ENCODE measurements at regions not wholly inside any gene's neighbourhood (a gene's known extent, or its start where the extent isn't known, plus 50 kb on each side); places are given as distances from the start of the nearest gene placed in this dataset.
A peak's percentile ranks its signal among the peaks of the same experiment; 100 is the strongest.
"Not testable (repeated sequence)": the region's sequence is repeated elsewhere in the genome, so short reads cannot be mapped to it uniquely, and the experiment has no call there.

DNA sequence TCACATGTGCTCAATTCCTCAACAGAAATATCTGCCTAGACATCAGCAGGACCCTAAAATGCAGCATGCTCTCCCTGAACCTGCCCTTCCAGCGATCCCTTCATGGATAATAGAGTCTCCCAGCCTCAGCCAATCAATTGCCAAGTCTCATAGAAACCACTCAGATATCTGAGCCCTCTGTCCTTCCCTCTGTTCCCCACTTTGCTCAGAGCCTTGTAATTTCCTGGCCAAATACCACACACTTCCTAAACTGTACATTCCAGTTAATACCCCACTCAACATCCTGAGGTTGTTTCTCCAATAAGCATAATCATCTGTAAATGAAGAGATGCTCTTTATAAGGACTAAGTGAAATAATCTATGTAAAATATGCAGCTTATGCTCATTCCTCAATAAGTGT lies 59.3 kb upstream of the PTGFRN start:
- no peak for DNase-seq

DNA sequence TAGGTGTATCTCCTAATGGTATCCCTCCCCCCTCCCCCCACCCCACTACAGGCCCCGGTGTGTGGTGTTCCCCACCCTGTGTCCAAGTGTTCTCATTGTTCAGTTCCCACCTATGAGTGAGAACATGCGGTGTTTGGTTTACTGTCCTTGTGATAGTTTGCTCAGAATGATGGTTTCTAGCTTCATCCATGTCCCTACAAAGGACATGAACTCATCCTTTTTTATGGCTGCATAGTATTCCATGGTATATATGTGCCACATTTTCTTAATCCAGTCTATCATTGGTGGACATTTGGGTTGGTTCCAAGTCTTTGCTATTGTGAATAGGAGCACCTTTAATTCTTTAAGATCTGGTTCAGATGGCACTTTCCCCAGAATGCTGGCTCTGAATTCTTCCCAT lies 58.5 kb upstream of the PTGFRN start:
- not testable (repeated sequence) for DNase-seq

DNA sequence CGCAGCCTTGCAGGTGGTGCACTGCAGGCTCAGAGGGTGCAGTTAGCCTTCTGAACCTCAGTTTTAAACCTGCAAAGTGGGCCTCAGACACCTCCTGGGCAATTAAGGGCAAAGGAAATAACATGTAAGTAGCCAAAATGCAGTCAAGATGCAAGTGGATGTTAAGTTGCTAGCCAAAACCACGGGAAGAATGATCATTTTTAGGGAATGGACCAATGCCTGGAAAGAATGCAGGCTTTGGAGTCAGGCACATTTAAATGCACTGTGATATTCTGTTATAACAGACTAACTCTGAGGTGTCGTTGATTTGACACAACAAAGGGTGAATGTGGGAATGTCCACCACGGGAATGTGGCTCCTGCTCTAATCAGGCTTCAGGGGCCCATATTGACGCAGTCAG lies 57.9 kb upstream of the PTGFRN start:
- DNase-seq = no peak

DNA sequence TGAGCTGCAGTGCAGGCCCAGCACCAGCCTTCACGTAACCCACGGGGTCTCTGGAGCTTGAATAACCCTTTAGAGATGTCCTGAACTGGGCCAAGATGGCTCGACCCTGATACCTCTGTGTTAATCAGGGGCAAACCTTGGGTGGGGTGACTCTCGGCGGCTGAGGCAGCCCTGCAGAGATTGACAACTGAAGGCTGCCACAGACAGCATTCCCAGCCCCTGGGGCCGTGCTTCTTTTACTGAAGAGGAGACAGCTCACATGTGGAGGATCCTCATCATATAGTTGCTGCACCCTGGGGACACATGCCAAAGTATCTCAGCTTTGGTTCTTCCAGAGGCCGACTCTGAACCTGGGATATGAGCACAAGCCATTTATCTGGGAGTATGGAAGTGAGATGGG lies 57.3 kb upstream of the PTGFRN start:
- DNase-seq = no peak

DNA sequence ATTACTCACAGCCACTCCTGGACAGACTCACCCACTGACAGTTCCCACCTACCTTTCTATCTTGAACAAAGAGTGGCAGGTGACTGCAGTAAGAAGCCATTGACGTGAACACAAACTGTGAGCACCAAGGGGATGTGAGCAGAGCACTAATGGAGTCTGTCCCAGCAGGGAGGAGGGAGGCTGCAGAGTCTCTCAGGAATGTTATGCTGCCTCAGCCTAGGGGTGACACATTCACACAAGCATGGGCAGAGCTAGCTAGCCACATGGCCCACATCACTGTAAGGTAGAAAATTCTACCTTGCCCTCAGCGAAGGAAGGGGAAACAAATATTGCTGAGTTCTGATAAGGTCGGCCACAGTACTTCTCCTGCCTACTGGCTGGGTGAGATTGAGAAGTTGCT lies 56.8 kb upstream of the PTGFRN start:
- DNase-seq = no peak

DNA sequence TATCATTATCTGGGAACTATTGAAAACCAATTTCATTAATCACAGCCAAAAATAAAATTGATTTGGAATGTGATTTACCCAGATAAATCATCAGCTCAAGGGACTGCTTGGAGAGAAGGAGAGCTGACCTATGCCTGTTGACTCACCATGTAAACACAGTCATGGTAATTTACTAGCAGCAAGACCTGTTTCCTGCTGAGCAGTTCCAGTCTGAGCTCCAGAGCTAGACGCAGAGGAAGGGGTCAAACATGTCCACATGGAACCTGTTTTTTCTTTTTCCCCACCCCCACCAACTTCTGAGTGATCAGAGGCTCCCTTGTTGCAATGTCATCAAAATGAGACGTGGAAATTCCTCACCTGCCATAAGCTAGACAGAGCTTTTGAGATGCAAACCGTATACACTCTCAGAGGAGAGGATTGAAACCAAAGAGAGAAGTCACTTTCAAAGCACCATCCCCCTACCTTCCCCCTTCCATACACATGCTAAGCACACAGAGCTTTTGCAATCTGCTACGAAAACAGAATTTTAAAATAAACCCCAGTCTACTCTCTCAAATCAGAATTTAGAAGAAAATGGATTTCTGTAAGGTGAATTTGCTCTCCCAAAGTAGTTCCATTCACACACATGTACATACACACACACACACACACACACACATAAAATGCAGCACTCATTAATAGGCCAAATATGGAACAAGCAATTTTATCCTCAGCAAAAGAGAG lies 55.9 kb upstream of the PTGFRN start:
- peak in 1 of 56 donors; percentile 13 for DNase-seq

DNA sequence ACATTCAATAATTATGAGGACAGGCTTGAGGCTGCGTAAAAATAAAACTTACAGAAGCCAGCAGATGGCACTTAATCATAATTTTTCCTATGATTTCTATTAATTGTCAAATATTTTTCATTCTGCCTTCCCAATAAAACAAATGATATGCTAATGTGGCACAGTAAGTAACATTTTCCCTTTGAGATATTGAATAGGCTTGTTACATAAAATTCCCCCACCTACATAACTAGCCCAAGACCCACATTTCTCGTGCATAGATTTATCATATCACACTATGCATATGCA lies 55.4 kb upstream of the PTGFRN start:
- DNase-seq = no peak

DNA sequence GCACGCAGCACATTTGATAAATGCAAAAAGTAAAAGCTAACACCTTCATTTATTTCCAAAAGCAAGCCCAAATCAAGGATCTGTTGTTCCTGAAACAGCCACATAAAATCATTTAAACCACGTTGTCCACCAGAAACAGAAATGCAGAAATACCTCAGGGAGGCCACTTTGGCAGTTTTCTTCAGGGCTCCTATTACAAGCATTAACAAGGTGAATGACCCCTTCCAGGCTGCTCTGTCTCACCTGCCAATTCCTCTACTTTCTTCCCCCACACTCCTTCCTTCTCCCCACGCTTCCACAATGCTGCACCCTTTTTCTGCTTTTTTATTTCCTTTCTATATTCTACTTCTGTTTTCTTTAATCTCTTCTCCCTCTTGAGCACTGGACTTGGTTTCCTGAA lies 55.0 kb upstream of the PTGFRN start:
- DNase-seq = no peak

DNA sequence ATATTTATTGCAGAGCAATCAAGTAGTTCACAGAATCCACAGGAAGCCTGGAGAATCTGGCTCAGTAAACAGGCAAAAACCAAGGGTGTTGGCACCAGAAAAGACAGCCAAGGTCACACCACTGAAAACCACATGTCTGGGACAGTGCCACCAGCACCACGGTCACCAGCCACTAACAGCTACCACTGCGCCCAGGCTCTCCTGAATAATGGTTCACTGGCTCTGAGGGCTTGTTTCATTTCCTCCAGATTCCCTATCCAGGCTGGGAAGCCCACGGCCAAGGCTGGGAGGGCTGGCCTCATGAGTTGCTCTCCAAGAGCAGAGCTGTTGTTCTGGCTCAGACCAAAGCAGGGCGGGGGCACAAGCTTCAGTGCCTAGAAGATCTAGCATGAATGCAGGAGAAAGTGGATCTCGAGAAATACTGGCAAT lies 54.5 kb upstream of the PTGFRN start:
- peak in 25 of 56 donors; percentile 6 to 53 (median 23) for DNase-seq

DNA sequence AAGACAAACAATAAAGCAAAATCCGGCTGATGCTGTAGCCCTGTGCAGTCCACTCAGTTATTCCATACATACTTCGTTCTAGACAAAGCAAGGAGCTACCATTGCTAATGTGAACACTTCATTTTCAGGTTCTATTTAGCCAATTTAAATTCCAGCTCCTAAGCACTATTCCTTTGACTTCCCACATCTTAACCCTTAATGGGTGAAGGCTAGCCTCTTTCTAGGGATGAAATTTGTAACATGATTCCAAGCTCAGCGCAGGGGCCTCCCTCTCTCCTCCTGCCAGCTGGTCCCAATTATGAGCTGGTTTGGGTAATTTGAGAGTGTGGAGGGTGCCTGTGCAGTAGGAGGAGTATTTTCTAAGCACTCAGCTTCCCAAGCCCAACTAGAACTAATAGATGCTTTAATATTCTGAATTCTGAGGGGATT lies 53.9 kb upstream of the PTGFRN start:
- no peak for DNase-seq

DNA sequence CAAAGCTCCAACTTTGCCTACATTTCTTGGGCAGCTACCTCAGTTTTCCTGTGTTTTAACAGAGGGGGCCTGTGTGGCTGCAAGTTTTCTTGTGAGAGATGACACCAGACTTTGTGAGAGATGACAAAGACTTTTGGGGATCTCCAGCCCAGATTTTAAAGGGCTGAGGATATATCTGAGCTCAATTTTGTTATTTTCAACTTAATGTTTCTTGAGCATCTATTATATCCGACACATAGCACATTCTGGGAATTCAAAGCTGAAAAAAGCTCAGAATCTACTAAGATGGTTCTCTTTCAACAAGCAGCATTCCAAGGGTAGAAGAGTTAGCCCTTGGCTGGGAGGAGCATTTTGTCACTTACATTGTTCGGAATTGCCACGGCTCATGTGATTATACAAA lies 53.4 kb upstream of the PTGFRN start:
- no peak for DNase-seq

DNA sequence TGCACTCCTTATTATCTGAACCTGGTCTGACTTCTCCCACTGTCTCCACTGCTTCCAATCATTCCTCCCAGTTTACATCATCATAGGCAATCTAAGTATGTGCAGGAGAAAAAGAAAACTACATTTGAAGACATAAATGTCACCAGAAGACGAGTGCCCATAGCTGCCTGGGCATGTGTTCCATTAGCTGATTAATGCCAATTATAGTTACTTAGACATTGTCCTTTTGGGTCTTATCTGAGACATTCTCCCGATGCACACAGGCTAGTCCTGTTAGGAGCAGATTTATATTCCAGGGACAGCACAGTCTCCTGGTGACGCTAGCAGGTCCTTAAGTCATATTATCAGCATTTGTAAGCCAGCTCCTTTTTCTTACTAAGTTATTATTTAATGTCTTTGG lies 52.6 kb upstream of the PTGFRN start:
- no peak for DNase-seq

All from amygdala (tissue), 56 donors.